Endodermal cell (in vitro differentiated cells): ENCODE measurements at regions not wholly inside any gene's neighbourhood (a gene's known extent, or its start where the extent isn't known, plus 50 kb on each side); places are given as distances from the start of the nearest gene placed in this dataset.

Source experiments
- DNase-seq: peaks from one replicate; pipeline ENCODE4 v3.0.0-alpha.2; 2017
- H3K27ac ChIP-seq: 2 replicates; pipeline ENCODE4 v1.5.1; 2013; ENCODE audit warnings: mild to moderate bottlenecking, low read depth, low read length, moderate library complexity
- H3K27me3 ChIP-seq: 2 replicates; pipeline ENCODE4 v1.6.1; 2013; ENCODE audit warnings: mild to moderate bottlenecking, low read length, moderate library complexity; ENCODE audit not compliant: insufficient read depth, control insufficient read depth, poor library complexity, severe bottlenecking
- H3K36me3 ChIP-seq: 2 replicates; pipeline ENCODE4 v1.7.0; 2013; ENCODE audit warnings: mild to moderate bottlenecking, low read length, moderate library complexity; ENCODE audit not compliant: control insufficient read depth, insufficient read depth
- H3K4me1 ChIP-seq: one replicate; pipeline ENCODE4 v1.7.0; 2013; ENCODE audit warnings: low read length; ENCODE audit not compliant: control insufficient read depth, insufficient read depth
- H3K4me3 ChIP-seq: 2 replicates; pipeline ENCODE4 v1.5.1; 2013; ENCODE audit warnings: mild to moderate bottlenecking, low read length, moderate library complexity
- H3K9ac ChIP-seq: 2 replicates; pipeline ENCODE4 v1.6.1; 2013; ENCODE audit warnings: mild to moderate bottlenecking, low read length, moderate library complexity; ENCODE audit not compliant: poor library complexity, severe bottlenecking; ENCODE audit errors: extremely low read depth
- H3K9me3 ChIP-seq: 2 replicates; pipeline ENCODE4 v1.6.1; 2013; ENCODE audit warnings: mild to moderate bottlenecking, low read length, moderate library complexity; ENCODE audit not compliant: control insufficient read depth
- H3K27ac Mint-ChIP-seq: 2 replicates; pipeline ENCODE4 v1.8.0; 2020; ENCODE audit warnings: mixed read lengths
- H3K27me3 Mint-ChIP-seq: 2 replicates; pipeline ENCODE4 v1.8.0; 2021; ENCODE audit warnings: mild to moderate bottlenecking, mixed read lengths; ENCODE audit not compliant: insufficient read depth
- H3K36me3 Mint-ChIP-seq: 2 replicates; pipeline ENCODE4 v1.8.0; 2020; ENCODE audit warnings: low read depth, mixed read lengths
- H3K4me1 Mint-ChIP-seq: 2 replicates; pipeline ENCODE4 v1.8.0; 2020; ENCODE audit warnings: mixed read lengths
- H3K4me3 Mint-ChIP-seq: 2 replicates; pipeline ENCODE4 v1.8.0; 2020; ENCODE audit warnings: mild to moderate bottlenecking, moderate library complexity, mixed read lengths
- H3K9me3 Mint-ChIP-seq: 2 replicates; pipeline ENCODE4 v1.8.0; 2020; ENCODE audit warnings: mild to moderate bottlenecking, mixed read lengths
- CTCF ChIP-seq: fragments of 200-600 bp; sonication (generic); conservative IDR thresholded peaks from 2 replicates; pipeline ENCODE4 v1.5.0; 2021; ENCODE audit warnings: antibody characterized with exemption, mild to moderate bottlenecking
- WGBS, 2 experiments: methylation state at CpG; one replicate each; pipeline versions ENCODE4 v1.1.5 to v1.1.7; 2013; ENCODE audit warnings: missing lambda C conversion rate in 2 of 2, mixed read lengths in 1 of 2; ENCODE audit not compliant: insufficient coverage in 1 of 2, insufficient read length in 1 of 2; 5-methylcytosine and 5-hydroxymethylcytosine counted together

DNA sequence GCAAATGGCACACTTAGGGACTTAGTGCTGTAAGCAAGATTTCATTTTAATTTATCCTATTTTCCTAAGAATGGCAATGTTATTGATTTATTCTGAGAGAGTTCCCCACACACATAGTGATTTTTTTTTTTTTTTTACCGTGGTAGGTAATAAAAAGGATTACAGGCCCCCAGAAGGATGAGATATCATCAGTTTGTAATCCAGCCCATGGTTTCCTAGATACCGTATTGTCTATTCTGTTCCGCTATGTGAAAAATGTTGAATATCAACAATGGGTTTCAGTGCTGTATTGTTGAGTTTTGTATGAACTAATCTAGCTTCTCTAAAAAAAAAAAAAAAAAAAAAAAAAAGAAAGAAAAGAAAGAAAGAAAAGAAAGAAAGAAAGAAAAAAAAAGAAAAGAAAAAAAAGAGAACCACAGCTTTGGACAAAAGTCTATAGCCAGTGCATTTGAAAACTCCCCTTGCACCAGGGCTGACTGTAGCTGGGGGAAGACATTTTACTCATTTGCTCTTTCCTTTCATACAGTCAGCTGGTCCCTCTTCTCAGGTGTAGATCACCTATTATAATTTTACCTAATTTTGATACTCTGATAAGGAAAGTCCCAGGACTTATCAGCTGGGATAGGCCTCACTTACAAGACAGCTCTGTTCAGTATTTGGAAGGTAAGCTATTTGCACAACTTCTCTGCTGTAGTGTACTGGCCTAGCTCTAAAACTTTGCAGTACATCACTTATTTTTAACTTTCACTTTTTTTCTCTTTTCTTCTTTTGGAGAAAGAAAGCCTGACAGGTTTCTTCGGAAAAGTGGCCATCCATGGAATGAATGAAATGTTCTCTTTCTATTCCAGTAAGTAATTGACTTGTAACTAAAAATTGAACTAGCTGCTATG lies 101.4 kb upstream of the SOX2 start:
- Mint-ChIP-seq H3K27me3 (no peaks in the 10 kb centered on the region), H3K27ac (no peak overlapping the region), H3K4me1 (peaks cover 15% of the 10 kb centered on the region), H3K4me3 (no peak overlapping the region), H3K36me3 (no peaks in the 10 kb centered on the region), H3K9me3 (no peaks in the 10 kb centered on the region)
- no peaks in the 10 kb centered on the region for H3K9me3 ChIP-seq
- no peaks in the 10 kb centered on the region for H3K36me3 ChIP-seq
- H3K9ac ChIP-seq = no peak overlapping the region
- no peaks in the 10 kb centered on the region for H3K27me3 ChIP-seq
- H3K4me1 ChIP-seq = no peaks in the 10 kb centered on the region
- H3K27ac ChIP-seq = peak overlapping the region; percentile 59
- no peak for TF ChIP-seq CTCF
- 73% methylated on average over 4 of the region's 4 CpGs; no CpG with 5 or more reads in 1 of the 2 experiments for WGBS, 2 experiments
- no peak overlapping the region for H3K4me3 ChIP-seq
- no peak for DNase-seq

DNA sequence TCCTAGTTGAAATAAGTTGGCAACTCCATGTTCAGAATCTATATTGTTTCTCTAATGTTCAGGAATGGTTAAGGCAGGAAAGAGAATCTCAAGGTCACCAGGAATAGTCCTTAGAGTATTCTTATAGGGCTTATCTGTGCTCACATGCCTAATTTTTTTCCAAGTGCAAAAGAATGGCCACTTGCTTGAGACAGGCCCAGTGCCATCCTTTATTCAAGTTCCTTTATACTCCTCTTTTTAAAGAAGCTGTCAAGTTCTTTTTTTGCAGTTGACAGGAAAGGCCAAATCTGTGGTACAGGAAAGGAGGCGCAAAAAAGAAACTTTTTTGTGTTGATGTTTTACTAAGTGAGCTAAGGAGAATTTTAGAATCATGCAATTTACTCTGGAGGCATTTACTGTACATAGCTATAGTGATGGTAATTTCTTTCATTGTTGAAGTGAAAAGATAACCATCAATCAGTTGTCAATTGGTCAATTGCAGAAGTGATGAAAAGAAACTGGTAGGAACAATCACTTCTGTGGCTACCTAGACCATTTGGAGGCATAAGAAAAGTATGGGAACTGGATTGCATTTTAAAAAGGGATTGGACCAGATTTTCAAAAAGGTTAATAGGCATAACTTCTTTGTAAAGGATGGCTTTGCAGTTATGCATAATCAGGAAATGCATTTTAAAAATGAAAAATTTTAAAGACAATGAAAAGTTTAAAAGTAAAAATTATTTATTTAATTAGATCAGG lies 102.5 kb upstream of the SOX2 start:
- no peaks in the 10 kb centered on the region for H3K9me3 ChIP-seq
- Mint-ChIP-seq H3K9me3 (no peaks in the 10 kb centered on the region), H3K27me3 (no peaks in the 10 kb centered on the region), H3K27ac (no peak overlapping the region), H3K4me1 (peaks cover 12% of the 10 kb centered on the region), H3K36me3 (no peaks in the 10 kb centered on the region), H3K4me3 (no peak overlapping the region)
- peak overlapping the region; percentile 58 for H3K27ac ChIP-seq
- H3K36me3 ChIP-seq = no peaks in the 10 kb centered on the region
- no peaks in the 10 kb centered on the region for H3K27me3 ChIP-seq
- H3K9ac ChIP-seq = no peak overlapping the region
- WGBS, 2 experiments = 82% methylated on average over 1 of the region's 1 CpG; no CpG with 5 or more reads in 1 of the 2 experiments
- no peak overlapping the region for H3K4me3 ChIP-seq
- no peaks in the 10 kb centered on the region for H3K4me1 ChIP-seq
- TF ChIP-seq CTCF = no peak
- no peak for DNase-seq

DNA sequence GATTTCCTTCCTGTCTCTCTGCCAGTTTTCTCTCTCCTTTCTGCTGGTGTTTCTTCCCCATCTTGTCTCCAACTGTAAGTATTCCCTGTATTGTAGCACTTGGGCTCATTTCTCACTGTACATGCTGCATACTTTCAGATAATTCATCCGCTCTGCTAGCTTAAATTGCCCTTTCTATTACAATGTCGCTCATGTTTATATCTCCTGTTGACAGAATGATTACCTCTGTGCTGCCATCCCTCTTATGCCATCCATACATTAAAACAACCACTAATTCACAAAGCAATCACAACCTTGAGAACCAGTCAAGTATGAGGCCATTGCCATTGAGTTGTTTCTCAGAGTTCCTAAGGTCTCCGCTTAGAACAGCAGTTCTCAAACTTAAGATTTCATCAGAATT lies 107.5 kb upstream of the SOX2 start:
- H3K36me3 ChIP-seq = no peaks in the 10 kb centered on the region
- no peaks in the 10 kb centered on the region for H3K4me1 ChIP-seq
- 92 to 96% methylated on average over 3 of the region's 3 CpGs for WGBS, 2 experiments
- DNase-seq = no peak
- Mint-ChIP-seq H3K4me1 (peaks cover under 1% of the 10 kb centered on the region), H3K4me3 (no peak overlapping the region), H3K36me3 (no peaks in the 10 kb centered on the region), H3K27me3 (no peaks in the 10 kb centered on the region), H3K9me3 (peaks cover 1% of the 10 kb centered on the region), H3K27ac (no peak overlapping the region)
- no peak overlapping the region for H3K9ac ChIP-seq
- no peaks in the 10 kb centered on the region for H3K27me3 ChIP-seq
- no peaks in the 10 kb centered on the region for H3K9me3 ChIP-seq
- H3K4me3 ChIP-seq = no peak overlapping the region
- H3K27ac ChIP-seq = no peak overlapping the region
- no peak for TF ChIP-seq CTCF
